Body of pancreas (tissue), 4 donors: ENCODE measurements at regions not wholly inside any gene's neighbourhood (a gene's known extent, or its start where the extent isn't known, plus 50 kb on each side); places are given as distances from the start of the nearest gene placed in this dataset.

Experiments used
- POLR2A ChIP-seq, 3 donors: fragments of 450-650 bp; IDR thresholded peaks; one replicate each; pipeline ENCODE4 v1.6.1; 2016; ENCODE audit warnings: antibody characterized with exemption in 3 of 3, mild to moderate bottlenecking in 2 of 3
- TF ChIP-seq, protein P1 (sequence below), 7 experiments: fragments of 450-650 bp in 4 of 7; fragments of 200-600 bp in 3 of 7; sonication (generic) in 3 of 7; IDR thresholded peaks; one replicate each; pipeline ENCODE4 v1.5.1; 2016 to 2019; ENCODE audit warnings: antibody characterized with exemption in 7 of 7

DNA sequence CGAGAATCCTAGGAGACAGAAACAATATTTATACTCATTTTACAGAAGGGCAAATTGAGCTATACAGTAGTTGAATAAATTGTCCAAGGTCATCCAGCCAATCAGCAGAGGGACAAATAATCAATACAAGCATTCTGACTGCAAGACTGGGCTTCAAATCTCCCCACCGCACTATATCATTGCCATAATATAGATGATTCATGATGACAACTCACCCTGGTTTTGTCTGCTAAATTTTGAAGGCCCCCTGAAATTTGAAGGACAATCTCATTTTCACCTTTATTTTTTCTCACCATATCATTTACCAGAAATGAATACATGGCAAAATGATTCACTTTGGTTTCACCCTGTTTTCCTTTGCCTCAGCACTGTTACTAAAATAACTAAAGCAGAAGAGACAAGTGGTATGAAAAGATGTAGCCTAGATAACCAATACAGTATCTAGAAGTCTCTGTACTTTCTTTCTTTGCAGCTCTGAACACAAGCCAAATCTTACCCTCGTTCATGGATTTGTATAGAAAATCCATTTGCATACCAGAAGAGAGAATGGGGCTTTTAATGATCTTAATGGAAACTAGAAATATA, 292.5 kb downstream of the TTLL7 start:
- no peak for TF ChIP-seq POLR2A (IDR thresholded peaks at IDR 0.05)
- TF ChIP-seq, protein P1, sequence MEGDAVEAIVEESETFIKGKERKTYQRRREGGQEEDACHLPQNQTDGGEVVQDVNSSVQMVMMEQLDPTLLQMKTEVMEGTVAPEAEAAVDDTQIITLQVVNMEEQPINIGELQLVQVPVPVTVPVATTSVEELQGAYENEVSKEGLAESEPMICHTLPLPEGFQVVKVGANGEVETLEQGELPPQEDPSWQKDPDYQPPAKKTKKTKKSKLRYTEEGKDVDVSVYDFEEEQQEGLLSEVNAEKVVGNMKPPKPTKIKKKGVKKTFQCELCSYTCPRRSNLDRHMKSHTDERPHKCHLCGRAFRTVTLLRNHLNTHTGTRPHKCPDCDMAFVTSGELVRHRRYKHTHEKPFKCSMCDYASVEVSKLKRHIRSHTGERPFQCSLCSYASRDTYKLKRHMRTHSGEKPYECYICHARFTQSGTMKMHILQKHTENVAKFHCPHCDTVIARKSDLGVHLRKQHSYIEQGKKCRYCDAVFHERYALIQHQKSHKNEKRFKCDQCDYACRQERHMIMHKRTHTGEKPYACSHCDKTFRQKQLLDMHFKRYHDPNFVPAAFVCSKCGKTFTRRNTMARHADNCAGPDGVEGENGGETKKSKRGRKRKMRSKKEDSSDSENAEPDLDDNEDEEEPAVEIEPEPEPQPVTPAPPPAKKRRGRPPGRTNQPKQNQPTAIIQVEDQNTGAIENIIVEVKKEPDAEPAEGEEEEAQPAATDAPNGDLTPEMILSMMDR (IDR thresholded peaks at IDR 0.05) = no peak
